ENCODE measurements at regions not wholly inside any gene's neighbourhood (a gene's known extent, or its start where the extent isn't known, plus 50 kb on each side); places are given as distances from the start of the nearest gene placed in this dataset.

DNA sequence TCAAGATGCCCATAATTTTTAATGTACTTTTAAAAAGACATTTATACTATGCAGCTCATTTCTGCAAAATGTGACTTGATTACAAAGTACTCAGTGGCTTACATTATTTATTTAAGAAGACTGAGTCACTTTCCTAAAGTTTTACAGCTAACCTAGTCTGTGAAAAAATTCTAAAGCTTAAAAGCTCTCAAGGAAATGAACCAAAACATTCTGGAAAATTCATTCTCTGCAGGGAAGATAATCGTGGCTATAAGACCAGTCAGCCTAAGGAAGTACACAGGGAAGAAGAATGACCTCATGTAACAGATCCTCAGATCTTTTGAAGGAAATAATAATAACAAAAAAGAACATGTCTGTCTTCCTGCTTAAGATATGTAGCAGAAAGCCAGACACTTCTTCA, 232.1 kb upstream of the STK17B start:
- no peak for DNase-seq

DNA sequence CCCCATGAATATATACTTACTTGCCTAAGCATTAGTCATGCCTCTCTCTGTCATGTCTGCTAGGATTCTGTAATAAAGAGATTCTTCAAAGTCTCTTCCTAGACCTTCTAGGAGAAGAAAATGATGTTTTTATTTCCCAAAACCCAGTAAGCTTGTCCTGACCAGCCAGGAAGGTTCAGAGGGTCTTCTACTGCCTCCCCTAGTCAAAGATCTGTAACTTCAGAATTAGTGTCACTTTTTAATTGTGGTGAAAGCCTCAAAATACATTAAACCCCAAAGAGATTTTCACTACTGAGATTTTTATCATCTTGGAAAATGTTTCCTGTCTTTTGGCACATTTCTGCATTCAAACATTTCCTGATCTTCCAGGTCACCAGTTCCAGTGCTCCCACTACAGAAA, 232.9 kb upstream of the STK17B start:
- DNase-seq = no peak

DNA sequence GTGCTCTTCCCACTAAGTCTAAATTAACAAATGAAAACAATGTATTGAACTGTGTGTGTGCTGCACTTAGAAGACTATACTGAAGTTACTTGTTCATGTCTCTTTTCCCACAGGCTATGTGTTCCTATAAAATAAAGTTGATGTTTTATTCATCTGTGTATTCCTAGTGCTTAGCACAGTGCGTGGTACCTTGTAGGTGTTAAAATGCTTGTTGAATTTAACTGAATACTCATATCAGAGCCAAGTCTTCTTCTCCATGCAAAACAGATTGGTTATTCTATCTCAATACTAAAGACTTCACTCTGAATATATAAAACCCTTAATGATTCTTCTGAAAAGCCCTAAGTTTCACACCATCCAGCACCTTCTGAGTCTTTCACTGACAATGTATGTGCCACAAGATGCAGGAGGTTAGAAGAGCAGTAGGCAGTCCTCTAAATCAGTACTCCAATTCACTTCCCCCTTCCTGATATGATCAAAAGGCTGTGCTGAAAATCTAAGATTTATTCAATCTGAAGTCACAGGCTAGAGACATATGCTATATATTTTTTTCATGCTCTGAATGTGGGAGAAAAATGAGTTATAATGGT, 231.7 kb upstream of the CCDC150 start:
- DNase-seq = no peak

DNA sequence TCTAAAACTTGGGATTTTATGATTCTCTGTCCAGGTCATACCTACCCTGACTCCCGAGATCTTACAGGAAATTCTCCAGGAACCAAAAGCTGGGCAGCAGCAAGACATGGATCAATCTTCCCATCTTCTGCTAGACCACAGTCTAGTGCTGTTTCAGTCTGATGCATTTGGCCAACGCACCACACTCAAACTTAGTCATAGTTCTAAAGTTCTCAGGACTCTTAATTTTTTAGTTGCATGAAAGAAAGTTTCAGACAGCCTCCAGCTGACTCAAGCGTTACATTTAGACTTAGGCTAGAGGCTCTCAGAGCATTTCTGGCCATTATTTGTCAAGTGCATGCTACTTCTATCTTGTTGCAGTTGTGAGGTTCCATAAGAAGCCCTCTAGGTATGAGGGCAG, 230.1 kb upstream of the CCDC150 start:
- no peak for DNase-seq

DNA sequence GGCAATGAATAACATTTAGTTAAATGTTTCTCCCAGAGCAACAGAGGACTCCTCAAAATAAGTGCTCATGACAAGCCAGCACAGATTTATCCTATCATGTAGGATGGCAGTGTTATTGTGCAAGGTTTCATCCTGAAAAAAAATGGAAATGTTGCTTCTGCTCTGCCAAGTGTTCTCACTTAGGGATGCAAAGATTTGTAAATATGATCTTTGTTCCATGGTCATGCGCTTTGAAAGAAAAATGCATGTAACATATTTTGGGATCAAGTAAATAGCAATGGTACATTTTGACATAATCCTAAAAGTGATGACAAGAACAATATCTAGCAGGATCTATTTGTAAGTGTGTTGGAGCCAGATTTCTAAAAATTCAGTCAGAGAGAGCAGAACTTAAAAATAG, 229.5 kb upstream of the CCDC150 start:
- no peak for DNase-seq

DNA sequence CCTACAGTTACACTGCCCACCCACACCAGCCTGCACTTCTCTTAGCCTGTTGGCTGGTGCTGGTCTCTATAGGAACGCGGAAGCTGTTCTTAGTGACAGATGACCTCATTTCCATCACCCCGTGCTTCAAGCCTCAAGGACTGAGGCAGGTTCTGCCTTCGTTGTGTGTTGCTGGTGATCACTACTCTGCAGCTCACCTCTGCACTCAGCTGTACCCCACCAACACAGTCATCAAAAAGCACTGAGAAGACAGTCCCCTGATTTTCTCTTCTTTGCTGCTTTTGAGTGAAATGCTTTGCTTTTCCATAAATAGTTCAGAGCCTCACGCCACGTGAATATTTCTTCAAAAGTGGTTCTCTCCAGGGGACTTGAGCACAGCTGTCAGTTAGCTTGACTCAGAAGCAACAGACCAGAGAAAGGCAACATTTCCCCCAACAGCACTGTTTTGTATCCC, 225.7 kb upstream of the CCDC150 start:
- no peak for DNase-seq

DNA sequence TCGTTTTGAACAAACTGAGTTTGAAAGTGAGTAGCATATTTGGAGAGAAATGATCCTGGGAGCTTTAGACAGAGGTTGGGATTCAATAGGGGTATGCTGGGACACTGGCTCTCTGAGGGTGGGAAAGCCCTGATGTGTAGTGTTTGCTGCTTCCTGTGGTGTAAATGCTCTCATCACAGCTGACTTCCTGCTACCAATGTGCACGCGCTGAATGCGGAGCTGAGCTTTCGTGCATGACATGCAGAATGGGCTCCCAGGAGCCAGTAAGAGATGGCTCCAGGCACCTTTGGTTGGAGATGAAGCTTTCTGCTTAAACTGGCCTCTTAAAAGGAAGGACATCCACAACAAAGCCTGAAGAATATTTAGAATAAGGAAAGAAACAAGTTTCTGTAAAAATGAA, 224.1 kb upstream of the CCDC150 start:
- DNase-seq = no peak

DNA sequence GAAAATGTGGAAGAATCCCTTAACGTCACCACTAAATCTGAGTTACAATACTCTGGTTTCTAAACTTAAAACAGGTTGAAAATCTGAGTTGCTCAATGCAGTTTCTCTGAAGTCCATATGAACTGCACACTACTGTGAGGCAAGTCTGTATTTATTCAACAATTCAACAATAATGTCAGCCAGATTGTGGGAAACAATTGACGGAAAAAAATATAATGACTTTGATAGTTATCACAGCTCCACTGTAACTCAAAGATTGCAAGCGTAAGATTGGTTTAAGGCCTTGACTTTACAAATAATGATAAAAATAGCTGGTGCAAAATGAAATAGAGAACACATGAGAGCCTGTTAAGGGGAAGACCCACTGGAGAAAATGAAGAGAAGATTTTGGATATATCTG, 219.4 kb upstream of the CCDC150 start:
- no peak for DNase-seq

DNA sequence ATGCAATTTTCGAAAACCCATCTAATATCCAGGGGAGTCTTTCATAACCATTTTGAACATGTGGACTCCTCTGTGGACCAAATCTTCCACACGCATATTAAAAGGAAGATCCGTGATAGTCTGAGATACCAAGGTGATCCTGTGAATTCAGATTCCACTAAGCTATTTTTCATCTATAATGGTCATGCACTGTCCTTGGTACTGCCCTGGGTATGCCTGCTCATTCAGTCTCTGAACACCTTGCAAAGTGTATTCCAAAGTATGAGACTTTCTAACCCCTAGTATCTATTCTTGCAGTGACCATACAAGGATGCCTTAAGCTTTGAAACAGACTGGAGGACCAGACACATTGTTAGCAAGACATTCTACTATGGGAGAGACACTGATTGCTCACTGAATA, 217.6 kb upstream of the CCDC150 start:
- no peak for DNase-seq

DNA sequence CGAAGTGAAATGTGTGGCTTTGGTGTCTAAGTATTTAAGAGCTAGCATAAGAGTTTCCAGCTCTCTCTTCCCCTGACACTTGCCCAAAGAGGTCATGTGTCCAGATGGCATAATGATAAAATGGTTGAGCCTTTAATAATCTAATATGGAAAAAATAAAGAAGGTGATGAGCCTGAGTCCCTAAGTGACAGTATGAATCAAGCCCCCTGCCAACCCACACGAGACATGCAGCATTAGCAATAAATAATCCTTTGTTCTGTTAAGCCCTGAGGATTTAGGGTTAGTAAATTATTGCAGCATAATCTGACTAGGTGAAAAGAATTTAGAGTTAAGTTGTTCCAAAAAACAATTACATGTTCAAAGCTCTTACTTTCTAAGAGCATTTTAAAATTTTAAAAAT, 217.2 kb upstream of the CCDC150 start:
- no peak for DNase-seq

DNA sequence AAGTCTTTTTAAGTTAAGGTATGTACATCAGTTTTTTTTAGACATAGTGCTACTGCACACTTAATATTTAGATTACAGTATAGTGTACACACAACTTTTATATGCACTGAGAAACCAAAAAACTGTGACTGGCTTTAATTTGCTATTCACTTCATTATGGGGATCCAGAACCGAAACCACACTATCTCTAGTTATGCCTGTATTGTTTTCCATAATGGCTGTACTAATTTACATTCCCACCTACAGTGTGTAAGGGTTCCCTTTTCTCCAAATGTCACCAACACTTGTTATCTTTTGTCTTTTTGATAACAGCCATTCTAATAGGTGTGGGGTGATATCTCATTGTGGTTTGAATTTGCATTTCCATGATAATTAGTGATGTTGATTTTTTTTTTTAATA, 213.4 kb upstream of the CCDC150 start:
- DNase-seq = no peak

DNA sequence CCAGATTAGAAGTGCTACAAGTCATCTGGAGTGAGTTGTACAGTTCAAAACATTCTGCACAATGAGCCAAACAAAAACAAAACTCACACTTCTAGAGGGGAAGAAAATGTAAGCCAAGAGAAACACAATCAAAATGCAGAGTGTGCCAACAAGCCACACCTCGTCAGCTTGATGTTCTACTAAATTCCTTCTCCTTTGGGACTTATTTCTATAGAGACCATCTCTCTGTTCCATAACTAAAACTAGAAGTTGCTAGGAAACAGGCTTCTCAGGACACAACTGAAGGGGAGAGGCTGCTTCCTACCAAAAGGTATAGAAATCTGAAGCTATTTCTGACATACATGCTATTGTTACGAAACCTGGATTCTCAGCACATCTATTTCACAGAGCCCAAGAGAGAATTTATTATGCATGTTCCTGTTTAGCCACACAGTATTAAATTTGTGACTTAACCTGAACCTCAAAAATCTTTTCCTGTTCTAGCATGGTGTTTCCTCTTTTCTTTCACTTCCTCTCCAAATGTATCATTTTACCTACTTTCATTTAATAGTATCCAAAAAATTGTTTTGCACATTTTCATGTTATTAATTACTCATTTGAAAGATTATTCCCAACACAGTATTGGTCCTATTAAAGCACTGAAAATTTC, 211.4 kb upstream of the CCDC150 start:
- peak; percentile 36 for DNase-seq

DNA sequence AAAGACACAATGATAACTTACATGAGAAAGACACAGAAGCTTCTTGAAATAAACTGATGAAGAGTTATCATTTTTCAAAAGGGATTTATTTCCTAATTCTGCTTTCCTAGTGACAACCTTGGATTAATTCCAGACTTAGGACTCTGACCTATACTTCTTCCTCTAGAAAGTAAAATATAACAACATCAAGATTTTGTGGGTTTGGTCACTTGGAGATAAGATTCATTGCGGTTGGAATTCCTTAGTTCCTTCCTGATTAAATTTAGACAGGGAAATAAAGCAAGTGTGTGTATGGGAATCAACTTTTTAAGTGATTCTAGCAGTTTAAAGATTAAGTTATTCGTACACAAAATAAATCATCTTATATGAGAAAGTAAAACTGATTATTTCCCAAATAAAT, 208.4 kb upstream of the CCDC150 start:
- DNase-seq = no peak

DNA sequence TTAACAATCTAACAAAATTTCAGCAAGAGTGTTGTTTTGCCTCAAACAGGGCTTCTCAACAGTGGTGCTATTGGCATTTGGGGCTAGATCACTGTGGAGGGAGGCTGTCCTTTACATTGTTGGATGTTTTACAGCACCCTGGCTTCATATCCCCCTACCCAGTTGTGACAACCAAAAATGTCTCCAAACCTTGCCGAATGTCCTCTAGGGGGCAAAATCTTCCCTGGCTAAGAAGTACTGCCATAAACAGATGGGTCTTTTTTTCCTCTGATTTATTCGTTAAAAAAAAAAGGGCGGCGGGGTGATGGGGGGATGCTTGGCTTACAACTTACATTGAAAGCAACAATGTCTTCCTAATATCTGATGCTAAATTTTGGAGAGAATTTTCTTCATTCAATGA, 207.6 kb upstream of the CCDC150 start:
- no peak for DNase-seq

DNA sequence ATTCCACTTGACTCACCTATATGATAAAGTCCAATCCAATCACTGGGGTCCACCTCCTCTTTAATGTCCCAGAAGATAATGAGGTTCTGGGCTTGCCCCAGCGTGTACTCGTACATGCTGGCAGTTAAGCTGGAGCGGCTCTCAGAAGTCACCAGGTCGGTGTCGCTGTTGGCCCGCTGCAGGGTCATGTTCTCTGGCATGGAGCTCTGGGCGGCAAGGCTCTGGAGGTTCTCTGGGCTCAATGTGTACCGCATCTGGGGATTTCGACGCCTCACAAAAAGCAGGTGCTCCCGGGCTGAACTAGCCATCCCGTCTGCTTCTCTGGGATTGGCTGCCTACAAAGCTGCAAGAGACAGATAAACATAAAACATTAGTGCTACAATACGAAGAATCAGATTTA, 206.4 kb upstream of the CCDC150 start:
- no peak for DNase-seq

DNA sequence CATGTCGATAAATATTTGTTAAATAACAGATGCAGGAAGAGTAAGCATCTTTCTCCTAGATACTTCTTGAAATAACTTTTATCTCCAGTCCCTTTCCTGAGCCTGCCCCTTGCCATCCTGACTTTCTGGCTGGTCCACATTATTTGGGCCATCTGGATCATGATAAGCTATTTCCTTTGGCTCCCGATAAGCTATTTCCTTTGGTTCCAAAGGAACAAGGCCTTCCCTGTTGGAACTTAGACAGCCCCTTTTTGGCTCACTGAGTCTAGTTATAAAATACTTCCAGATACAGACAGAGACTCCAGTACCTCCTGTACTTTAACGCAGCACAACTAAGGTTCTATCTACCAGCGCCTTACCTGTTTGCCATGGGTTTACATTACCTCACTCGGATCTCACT, 205.3 kb upstream of the CCDC150 start:
- DNase-seq = no peak

DNA sequence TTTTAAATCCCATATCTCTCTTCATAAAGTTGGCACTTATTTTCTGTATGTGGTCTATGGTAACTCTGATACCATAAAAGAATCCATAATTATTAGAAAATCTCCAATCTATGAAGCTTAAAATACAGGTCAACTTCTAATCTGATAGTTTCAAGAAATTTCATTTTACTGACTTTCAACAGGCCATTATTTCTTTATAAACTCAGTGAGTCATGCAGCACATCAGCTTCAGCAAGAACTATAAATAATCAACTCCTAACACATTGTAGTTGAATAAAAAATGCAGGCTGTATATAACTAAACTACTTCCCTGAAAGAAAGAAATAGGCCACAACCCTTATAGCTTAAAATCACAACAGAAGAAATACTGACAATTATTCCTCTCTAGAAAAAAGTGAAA, 204.3 kb upstream of the CCDC150 start:
- no peak for DNase-seq

DNA sequence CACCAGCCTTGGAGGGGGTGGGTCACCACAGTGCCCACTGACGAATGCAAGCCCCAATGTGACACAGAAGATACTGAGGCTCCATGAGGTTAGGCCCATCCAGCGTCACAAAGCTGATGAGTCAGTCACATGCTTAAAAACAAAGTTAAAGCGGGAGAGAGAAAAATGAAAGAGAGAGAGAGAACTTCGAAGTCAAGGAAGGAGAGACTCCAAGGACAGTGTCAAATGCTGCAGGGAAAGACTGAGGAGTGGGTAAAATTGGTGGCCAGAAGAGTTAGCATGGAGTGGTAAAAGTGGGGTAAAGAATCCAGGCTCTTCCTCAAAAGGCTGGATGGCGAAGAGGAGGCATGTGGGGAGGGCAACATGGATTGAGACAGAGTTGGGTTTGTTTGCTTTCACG, 201.9 kb upstream of the CCDC150 start:
- DNase-seq = no peak

DNA sequence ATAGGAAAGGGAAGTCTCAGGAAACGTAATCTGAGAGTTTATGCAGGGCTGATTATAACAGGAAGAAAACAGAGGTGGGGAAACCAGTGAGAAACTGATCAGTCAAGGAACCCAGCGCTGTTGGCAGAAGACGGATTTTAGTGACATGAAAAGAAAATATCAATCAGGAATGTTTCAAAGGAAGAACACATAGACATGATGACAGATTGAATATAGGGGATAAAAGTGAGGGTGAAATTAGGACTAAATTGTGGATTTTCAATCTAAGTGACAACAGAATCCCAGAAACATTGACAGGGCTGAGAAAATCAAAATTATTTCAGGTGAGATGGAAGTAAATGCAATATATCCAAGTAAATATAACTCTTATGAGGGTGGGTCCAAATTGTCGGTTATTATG, 199.8 kb upstream of the CCDC150 start:
- no peak for DNase-seq

DNA sequence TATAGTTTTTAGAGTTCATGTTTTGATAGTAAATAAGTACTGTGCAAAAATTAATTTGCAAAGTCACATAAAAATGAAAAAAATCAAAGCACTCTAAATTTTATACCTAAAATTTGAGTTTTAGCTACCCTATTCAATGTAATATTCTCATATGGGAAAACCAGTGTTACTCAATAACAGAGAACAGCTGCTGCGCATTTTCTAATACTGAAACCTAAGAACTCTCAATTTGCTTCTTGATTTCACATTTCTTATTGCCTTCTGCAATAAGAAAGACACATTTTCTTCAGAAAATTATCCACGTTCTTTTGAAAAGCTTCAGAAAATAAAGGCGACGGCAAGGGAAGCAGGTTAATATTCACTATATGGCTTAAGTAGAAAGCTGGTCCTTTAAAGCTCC, 199.1 kb upstream of the CCDC150 start:
- no peak for DNase-seq

DNA sequence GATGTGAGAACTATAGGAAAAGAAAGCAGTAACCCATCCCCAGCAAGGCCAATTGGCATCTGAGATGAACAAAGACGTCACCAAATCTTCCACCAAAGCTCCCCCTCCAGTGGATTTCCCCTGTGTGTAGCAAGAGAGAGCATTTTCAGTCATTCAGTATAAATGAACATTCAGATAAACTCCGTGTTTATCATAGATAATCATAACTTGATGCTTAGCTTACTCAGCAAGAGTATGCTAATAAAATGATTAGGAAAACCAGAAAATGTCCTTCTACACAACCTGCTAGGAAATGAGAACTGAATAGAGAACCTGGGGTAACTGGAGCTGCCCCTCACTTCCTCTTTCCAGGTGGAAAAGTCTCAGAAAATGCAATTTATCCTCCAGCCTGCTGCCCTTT, 198.0 kb upstream of the CCDC150 start:
- DNase-seq = no peak

DNA sequence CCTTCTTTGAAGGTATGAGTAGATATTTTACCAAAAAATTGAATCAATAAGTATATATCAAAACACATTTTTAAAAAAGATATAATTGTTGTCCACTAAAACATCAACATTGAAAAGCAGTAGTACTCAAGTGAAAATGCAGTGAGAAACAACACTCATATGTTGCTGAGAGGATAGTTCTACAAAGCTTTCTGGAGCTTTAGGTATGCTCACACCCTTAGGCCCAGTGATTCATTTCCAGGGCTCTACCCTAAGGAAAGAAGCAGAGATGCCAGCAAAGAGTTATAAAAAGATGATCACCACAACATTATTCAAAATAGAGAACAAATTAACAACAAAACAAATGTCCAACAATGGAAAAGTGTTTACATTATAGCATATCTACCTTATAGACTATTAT, 197.3 kb upstream of the CCDC150 start:
- DNase-seq = no peak

DNA sequence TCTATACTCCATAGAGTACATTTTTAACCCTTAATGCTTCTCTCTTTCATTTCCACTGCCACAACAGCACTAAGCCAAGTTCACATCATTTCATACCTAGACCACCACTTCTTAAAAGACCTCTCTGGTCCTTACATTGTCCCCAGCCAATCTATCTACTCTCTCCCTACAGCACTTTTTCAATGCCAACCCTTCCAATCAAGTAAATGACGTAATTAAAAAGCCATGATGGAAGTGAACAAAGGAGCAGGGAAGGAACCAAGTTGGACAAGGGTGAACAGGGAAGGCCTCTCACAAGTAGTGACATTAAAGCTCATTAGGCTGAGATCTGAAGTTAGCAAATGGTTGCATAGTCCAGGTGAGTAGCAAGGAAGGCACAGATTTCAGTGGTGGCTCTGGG, 195.1 kb upstream of the CCDC150 start:
- no peak for DNase-seq

DNA sequence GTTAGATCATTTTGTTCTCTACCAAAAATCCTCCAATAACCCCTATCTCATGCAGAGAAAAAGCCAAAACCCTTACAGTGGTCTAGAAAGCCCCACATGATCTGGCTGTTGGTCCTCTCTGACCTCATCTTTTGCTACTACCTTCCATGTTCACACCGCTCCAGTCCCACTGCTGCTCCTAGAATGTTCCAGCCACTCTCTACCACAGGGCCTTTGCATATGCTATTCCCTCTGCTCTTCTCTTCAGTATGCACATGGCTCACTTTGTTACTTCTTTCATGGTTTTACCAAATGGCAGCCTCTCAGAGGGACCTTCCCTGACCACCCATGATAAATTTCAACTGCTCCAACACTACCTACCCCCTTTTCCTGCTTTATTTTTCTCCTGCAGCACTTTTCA, 193.5 kb upstream of the CCDC150 start:
- no peak for DNase-seq

DNA sequence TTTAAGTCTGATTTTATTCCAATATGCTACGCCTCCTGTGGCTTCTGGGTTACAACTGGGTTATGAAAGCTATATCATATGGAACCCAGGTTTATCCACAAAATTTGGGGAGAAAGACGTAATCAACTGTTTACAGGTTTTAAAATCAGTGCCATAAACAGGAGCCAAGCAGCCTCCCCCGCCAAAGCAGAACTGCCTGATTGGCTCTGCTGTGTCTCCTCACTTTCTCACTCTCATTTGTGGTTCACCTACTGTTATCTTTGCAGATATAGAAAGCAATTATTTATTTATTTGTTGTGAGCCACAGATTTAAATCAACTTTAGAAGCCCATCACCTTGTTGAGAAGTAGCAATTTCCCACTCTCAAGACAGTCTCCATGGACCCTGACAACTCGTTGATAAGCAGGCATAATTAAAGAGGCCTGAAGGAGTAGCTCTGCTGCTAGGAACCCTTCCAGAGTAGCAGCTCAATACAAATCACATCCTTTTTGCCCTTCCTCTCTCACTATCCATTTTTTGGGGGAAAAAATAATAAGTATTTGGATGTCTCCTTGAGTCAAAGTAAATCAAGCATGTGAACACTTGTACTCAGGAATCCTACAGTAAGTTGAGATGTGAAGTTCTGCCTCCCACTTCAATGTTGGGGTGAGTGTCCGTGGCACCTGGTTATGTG, 191.0 kb upstream of the CCDC150 start:
- DNase-seq = no peak
